ENCODE measurements at regions not wholly inside any gene's neighbourhood (a gene's known extent, or its start where the extent isn't known, plus 50 kb on each side); places are given as distances from the start of the nearest gene placed in this dataset.
A peak's percentile ranks its signal among the peaks of the same experiment; 100 is the strongest.

DNA sequence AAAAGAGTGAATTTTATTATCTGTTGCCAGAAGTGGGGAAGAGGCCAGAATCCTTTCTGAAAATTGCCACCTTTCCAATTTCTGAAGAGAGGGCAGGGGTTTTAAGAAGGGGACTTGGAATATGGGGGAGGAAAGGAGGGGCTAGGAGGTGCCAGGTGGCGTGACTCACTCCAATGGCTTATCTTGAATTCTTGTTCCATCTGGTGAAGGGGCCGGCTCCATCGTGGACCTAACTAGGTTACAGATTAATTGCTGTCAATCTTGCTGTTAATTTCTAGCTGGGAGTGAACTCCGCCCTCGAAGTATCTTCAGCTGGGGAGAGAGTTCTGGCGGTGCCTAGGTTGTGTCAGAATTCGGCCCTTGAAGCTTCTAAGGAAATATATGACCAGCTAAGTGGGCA, 138.7 kb downstream of the YTHDC2 start:
- no peak for DNase-seq (ENCODE audit: low spot score)
- in situ Hi-C loops (cut with HindIII; ENCODE audit: low sequenced_read_pairs): no loop called here

DNA sequence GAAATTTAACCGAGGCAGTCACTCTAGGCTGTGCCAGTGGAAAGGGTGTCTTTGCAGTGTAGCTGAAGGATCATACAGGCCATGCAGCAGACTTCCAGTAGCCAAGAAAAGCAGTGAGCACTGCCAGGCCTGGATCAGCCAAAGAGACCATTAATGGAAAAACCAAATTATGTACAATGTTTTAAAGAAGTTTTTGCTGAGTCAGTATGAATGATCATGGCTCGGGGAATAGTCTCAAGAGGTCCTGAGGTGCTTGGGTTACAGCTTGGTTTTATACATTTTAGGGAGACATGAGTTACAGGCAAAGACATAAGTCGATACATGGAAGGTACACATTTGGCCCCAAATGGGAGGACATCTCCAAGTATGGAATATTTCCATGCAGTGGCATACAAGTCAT, 141.3 kb downstream of the YTHDC2 start:
- no peak for DNase-seq (ENCODE audit: low spot score)
- in situ Hi-C loops (cut with HindIII; ENCODE audit: low sequenced_read_pairs): no loop called here

DNA sequence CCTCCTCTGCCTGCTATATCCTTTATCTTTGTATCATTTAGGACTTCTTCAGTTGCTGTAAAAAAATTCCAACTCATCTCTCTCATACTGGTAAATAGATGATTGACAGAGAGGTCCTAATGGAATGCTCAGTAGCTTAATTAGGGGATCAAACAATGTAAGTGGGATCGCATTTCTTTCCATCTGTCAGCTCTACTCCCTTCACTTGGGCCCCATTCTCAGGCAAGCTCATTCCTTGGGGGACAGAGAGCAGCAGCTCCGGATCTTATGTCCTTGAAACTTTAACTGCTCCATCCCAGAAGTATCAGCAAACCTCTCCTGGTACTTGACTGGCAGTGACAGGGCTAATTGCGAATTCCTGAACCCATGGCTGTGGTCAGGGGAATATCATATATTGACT, 146.7 kb downstream of the YTHDC2 start:
- in situ Hi-C loops (cut with HindIII; ENCODE audit: low sequenced_read_pairs): no loop called here
- no peak for DNase-seq (ENCODE audit: low spot score)

DNA sequence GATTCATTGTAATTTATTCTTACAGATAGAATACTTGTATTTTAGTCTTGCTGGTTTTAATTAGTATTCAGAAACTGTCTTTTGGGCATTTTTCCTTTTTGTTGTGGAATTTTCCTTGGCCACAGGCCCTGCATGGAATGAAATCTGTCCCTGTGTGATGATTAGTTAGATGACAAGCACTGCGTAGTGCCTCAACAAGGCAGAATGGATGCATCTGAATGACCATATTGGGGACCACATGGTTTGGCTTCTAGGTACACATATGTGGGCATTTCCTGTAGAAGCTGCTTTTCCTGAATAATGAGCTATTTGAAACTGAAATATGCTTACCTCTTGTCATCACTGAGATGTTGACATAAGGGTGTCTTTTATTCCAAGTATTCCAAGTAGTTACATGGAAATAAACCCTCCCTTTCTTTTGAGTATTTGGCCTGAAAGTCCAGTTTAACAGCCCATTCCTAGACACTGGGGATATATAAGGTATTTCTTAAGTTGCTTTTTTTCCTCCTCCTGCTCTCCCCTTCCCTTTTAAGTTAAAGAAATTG, 147.3 kb downstream of the YTHDC2 start:
- DNase-seq (ENCODE audit: low spot score): no peak
- in situ Hi-C loops (cut with HindIII; ENCODE audit: low sequenced_read_pairs): no loop called here

DNA sequence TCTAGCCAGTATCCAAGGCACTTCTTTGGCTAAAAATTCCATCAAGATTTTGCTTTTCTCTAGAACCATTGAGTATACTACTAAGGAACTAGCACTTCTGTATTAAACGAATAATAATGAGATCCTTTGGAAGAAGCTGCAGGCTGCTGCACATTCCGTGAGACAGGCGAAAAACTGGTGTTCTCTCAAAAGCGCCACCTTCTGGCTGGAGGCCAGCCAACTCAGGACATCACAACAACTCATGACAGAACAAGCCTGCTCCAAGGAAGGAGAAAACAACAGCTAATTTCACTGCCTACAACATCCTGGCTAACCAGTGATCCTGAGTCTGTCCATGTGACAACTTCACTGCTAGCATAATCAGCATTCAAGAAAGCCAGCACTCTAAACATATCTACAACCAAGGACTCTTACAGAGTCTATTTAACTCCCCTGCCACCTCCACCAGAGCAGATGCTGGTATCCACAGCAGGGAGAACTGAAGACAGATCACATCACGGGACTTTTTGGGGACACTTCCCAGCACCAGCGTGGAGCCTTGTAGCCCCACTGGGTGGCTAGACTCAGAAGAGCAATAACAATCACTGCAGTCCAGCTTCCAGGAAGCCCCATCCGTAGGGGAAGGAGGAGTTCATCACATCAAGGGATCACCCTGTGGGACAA, 150.5 kb downstream of the YTHDC2 start:
- in situ Hi-C loops (cut with HindIII; ENCODE audit: low sequenced_read_pairs): no loop called here

DNA sequence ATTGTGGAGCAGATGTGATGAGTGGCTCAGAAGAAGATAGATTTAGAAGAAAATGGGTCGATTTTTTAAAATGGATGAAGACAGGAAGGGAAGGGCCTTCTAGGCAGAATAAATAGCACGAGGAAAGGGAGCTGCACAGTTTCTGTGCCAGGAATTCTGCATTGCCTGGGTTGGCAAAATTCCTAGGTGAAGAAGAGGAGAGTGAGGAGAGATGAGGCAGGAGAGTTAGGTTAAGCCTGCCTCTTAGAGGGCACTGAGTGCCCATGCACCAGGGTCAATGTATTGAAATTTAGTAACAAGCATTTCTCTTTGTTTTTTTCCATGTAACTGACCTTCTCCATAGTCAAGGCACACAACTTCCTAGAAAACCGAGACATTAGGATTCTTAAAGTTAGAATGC, 159.5 kb downstream of the YTHDC2 start:
- no peak for DNase-seq (ENCODE audit: low spot score)
- in situ Hi-C loops (cut with HindIII; ENCODE audit: low sequenced_read_pairs): no loop called here

More for the DNA sequence above, 150.5 kb downstream of the YTHDC2 start:
- DNase-seq (ENCODE audit: low spot score): peak; percentile 11

DNA sequence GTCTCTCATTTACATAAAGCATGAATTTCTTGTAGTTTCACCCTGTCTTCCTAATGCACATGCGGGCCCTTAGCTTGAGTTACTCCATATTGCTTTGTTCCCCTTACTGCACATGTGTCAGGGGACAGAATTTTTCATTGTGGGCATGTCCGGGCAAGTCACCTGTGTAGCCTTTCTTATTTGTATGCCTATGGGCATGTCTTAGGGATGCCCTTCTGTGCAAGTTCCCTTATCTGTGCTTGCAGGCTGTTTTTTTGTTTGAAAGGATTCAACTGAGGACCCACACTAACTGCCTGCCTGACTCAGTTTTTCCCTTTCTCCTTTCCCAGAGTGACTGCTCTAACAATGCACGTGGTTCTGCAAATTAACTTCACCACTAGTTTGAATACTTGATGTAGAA, 161.7 kb downstream of the YTHDC2 start:
- DNase-seq (ENCODE audit: low spot score): no peak
- in situ Hi-C loops (cut with HindIII; ENCODE audit: low sequenced_read_pairs): no loop called here

DNA sequence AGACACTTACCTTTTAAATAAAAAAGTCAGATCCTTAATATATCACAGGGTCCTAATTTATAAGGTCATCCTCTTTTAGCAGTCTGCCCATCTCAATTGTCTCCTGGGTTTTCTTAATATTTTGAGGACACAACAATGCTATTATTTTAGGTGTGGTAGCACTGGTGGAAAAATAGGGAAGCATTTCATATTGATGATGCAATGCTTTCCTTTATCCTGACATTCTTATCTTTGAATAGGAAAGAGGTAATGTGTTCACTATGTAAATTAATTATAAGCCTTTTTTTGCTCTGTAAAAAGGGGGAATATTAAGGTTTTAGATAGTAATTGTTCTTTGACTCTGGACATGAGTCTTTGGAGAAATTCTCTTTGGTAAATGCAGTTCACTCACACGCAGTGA, 164.7 kb downstream of the YTHDC2 start:
- in situ Hi-C loops (cut with HindIII; ENCODE audit: low sequenced_read_pairs): no loop called here
- no peak for DNase-seq (ENCODE audit: low spot score)

DNA sequence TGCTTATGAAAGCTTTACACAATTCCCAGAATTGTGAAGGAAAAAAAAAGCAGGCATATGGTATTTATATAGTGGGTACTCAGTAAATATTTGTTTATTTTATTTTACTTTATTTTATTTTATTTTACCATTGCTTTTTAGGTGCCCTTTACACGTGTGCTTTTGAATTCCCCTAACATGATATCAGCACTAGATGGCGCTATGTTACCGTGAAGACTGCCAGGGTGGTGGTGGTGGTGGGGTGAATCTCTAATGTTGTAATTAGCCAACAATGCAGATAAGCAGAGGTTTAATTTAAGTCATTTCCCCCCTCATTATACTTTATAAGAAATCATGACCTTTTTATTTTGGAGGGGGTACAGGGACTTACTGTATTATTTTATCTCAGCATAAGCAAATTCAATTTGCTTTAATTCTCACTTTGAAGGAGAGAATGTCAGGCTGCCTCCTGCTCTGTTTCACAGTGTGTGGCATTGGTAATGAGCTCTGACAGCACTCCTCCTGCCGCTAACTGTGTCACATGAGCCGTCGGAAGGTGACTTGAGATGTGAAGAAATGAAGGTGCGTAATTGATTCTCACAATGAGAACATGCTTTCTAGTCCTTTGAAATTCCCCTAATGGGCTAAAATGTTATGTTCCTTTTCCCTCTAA, 165.6 kb downstream of the YTHDC2 start:
- DNase-seq (ENCODE audit: low spot score): peak; percentile 68
- in situ Hi-C loops (cut with HindIII; ENCODE audit: low sequenced_read_pairs): no loop called here

DNA sequence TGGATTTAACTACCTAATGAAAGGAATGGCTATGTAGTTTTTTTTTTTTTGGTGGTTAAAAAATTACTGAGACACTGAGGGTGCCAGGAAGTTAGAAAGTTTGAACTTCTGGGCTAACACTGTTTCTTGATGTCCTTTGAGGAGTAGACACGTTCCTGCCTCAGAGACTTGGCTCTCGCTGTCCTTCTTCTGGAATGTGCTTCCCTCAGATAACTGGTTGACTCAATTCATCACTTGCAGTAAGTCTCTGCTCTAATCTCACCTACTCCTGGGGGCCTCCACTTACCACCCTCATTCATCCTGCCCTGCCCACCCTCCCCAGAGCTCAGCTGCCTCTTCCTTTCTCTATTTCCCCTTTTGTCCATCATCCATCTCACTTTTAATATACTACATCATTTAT, 167.0 kb downstream of the YTHDC2 start:
- in situ Hi-C loops (cut with HindIII; ENCODE audit: low sequenced_read_pairs): no loop called here
- DNase-seq (ENCODE audit: low spot score): no peak

DNA sequence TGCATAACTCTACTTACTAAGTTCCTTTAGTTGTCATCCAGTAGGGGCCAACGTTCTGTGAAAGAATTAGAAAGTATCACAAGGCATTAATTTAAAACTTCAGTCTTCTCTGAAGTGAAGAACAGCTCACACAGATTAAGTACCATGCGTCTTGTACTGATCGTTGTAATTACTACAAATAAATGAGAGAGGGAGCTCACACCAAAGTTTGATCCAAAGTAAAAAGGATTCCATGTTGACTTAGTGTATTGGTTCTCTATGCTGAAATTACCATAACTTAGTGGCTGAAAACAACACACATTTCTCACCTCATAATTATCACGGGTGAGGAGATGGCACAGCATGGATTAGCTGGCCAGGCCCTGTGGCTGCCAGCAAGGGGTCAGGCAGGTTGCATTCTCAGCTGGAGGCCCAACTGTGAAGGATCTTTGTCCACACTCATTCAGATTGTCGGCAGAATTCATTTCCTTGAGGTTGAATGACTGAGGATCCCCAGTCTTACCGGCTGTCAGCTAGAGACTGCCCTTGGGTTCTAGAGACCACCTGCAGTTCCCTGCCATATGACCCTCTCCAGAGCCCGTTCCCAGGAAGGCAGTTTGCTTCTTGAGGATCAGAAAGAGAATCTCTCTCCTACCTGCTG, 169.1 kb downstream of the YTHDC2 start:
- DNase-seq (ENCODE audit: low spot score): peak; percentile 43
- in situ Hi-C loops (cut with HindIII; ENCODE audit: low sequenced_read_pairs): no loop called here

DNA sequence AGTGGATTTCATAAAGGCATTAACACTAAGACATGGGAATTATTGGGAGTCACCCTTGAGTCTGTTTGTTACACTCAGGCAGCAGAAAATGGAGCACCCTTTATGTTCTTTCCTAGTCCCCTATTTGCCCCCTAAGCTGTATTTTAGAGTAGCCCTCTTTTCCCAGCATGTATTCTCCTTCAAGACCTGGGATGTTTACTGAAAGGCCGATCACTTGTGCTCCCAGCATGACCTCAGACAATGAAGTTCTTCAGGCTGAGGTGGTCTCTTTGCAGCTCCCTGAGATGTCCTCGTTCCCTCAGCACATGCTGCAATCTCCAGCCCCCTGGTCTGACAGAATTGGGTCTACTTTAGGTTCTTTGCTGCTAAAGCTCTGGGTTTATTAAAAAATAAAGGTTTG, 169.7 kb downstream of the YTHDC2 start:
- DNase-seq (ENCODE audit: low spot score): no peak
- in situ Hi-C loops (cut with HindIII; ENCODE audit: low sequenced_read_pairs): no loop called here

DNA sequence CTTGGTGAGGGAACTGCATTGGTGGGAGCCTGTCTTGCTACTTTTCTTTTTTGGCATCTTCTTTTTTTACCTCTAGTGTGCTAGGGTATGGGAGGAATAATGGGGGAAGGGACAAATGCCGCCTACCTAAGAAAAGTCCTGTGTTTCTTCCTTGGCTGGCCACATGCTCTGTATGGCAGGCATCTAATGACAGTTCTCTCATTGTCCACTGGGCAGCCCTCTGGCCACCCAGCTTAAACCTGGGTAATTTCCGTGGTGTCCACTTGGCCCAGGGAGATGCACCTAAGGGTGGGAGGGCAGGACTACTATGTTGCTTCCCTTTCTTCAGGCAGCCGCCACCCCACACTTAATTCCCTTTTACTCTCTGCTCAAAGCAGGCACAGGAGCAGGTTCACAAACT, 173.1 kb downstream of the YTHDC2 start:
- in situ Hi-C loops (cut with HindIII; ENCODE audit: low sequenced_read_pairs): no loop called here
- no peak for DNase-seq (ENCODE audit: low spot score)

DNA sequence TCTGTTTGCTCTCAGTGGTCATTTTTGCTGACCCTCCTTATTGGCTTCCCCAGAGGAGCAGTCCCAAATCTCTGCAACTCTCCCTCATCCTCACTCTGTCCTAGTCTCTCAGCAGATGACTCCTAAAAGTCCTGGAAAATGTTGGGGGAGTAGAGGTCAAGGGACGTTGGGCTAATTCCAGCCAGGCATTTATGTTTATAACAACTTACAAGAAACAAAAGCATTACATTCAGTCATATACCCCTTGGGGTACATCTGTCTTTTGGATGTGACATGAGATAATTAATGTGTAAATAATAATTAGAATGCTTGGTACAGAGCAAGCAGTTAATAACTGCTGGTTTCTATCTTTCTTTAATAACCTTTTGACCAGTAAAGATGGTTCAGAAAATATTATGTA, 176.2 kb downstream of the YTHDC2 start:
- in situ Hi-C loops (cut with HindIII; ENCODE audit: low sequenced_read_pairs): no loop called here
- no peak for DNase-seq (ENCODE audit: low spot score)

DNA sequence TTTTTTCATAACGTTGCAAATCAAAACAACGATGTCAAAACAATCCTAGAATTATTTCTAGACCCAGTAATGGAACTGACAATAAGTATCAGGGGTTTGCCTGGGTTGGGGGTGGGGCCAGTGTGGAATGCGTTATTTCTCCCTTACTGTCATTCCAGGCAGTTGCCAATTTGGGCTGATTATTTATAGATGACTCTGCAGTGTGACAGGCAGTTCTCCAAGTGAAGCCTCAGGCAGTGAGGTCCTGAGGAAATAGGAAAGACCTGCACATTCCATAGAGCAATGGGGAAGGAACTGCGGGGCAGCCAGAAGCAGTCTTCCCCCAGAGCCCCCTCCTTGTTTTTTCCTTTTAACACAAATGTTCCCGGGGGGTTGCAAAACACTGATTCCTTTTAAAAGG, 179.0 kb downstream of the YTHDC2 start:
- DNase-seq (ENCODE audit: low spot score): peak; percentile 46
- in situ Hi-C loops (cut with HindIII; ENCODE audit: low sequenced_read_pairs): no loop called here

DNA sequence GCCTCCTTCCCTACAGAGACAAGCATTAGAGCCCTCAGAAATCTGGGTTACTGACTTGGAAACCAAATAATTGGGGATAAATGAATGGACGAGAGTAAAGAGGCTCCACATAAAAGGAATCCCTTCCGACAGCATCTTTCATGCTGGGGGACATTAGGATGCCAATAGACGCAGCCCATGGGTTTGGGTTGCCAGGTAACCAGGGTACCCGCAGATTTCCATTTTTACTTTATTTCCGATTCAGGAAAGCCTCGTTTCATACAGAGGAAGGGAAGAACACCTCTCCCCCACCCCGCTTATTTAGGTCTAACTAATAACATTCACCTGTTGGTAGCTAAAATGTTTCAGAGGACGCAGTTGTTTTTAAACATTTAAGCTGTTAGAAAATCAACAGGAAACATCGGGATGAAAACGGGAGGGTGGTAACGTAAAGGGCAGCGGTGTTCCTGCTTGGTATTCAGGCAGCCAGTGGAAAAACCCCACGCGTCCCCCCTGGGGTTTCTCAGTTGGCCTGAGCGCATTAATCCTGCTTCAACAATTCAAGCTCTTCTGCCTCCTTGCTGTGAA, 179.5 kb downstream of the YTHDC2 start:
- peak; percentile 49 for DNase-seq (ENCODE audit: low spot score)
- in situ Hi-C loops (cut with HindIII; ENCODE audit: low sequenced_read_pairs): no loop called here

DNA sequence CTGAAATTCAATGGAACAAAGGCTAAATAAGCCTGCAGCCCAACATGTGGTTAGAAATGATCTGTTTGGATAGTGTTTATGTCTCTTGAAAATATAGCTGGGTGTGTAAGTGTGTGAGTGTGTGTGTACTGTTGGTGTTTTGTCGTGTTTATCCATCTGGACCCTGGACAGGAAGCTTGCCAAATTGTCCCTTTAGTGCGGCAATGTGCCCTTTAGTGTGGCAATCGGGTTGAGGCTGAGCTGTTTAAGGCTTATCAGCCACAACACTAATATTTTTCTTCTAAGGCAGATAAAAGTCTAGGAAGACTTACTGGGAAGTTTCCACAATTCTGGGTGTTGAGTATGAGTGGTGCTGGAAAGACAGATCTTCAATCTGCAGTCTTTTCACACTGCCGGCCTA, 180.2 kb downstream of the YTHDC2 start:
- peak; percentile 14 for DNase-seq (ENCODE audit: low spot score)
- in situ Hi-C loops (cut with HindIII; ENCODE audit: low sequenced_read_pairs): no loop called here

DNA sequence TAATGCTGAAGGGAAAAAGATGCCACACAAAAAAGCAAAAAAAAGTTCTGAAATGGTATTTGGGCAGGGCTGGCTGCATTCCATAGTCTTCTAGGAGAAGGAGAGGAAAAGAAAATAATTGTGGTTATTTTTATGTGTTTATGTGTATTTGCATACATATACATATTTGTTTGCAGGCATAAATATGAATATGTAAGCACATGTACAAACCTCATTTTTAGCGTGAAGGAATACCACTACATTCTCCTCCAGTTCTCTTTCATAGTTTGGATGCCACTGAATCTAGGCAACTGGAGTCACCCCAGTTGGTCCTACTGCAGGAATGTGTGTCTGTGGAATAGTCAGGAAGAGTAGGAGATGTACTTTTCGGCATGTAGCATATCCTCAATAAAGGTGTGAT, 181.1 kb downstream of the YTHDC2 start:
- in situ Hi-C loops (cut with HindIII; ENCODE audit: low sequenced_read_pairs): no loop called here
- DNase-seq (ENCODE audit: low spot score): no peak

DNA sequence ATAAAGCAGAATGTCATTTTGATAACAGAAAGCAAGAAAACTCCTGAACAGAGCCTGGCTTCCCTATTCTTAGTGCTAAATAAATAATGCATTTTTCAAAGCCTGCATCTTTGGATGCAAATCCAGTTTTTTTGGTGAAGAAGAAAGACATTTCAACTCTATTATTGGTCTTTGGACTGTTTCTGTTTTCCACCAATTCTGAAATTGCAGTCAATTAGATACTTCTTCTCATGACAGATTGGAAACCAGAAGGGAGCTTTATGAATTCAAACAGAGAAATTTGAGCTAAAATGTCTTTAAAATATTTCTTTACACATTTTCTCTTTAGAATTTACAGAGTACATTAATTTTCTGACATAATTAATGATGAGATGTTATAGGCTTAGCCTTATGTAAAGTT, 189.8 kb downstream of the YTHDC2 start:
- no peak for DNase-seq (ENCODE audit: low spot score)
- in situ Hi-C loops (cut with HindIII; ENCODE audit: low sequenced_read_pairs): no loop called here

DNA sequence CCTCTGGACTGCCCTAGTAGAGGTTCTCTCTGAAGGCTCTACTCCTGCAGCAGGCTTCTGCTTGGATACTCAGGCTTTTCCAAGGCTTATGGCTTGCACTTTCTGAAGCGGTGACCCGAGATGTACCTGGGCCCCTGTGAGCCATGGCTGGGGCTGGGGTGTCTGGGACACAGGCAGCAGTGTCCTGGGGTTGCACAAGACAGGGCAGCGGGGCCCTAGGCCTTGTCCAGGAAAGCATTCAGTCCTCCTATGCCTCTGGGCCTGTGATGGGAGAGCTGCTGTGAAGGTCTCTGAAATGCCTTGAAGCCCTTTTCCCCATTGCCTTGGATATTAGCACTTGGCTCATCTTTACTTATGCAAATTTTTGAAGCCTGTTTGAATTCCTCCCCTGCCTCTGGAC, 192.2 kb downstream of the YTHDC2 start:
- in situ Hi-C loops (cut with HindIII; ENCODE audit: low sequenced_read_pairs): no loop called here

More for the DNA sequence above, 192.2 kb downstream of the YTHDC2 start:
- DNase-seq (ENCODE audit: low spot score): no peak
